Effector CD4-positive, alpha-beta T cell (primary cell): ENCODE measurements at regions not wholly inside any gene's neighbourhood (a gene's known extent, or its start where the extent isn't known, plus 50 kb on each side); places are given as distances from the start of the nearest gene placed in this dataset.
A peak's percentile ranks its signal among the peaks of the same experiment; 100 is the strongest.

Experiments used
- DNase-seq: peaks from one replicate; pipeline ENCODE4 v3.0.0-alpha.2; 2020

GRCh38 chr19:28878862-28879566 lies 333.9 kb downstream of the UQCRFS1 start:
- DNase-seq, result peak; percentile 16

DNA sequence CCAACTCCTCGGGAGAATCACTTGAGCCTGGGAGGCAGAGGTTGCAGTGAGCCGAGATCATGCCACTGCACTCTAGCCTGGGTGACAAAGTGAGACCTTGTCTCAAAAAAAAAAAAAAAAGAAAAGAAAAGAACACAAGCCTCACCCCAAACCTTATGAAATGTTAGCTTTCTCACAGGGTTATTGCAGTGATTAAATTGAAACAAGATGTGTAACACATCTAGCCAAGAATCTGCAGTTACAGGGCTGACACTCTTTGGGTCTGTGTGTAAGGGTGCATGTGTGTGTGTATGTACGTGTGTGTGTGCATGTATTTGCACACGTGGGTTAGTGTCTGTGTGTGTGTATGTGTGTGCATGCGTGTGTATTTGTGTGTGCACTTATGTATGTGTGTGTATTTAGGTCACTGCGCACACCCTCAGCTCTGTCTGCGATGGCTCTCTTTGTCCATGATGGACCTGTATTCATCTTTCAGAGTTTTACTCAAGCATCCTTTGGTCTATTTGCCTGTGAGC lies 336.3 kb downstream of the UQCRFS1 start:
- DNase-seq, result no peak

- no peak for DNase-seq
Observed at GRCh38 chr19:28874742-28875141, 338.2 kb downstream of the UQCRFS1 start.

DNA sequence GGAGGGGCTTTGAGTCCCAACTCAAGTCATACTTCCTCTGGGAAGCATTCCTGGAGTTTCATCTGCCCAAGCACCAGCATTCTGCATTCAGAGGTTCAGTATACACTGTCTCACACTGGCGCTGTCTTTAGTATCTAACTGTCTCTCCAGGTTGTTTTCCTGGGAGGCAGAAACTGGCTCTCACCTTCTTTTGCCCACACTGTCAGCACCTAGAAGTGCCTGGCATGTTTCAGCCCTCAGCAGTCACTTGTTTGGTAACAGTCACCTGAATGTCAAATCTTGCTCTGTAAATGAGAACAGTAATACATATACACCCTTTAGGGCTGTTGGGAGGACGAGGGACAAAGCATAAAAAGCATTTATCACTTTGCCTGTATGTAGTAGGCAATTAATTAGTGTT lies 339.6 kb downstream of the UQCRFS1 start:
- no peak for DNase-seq

DNA sequence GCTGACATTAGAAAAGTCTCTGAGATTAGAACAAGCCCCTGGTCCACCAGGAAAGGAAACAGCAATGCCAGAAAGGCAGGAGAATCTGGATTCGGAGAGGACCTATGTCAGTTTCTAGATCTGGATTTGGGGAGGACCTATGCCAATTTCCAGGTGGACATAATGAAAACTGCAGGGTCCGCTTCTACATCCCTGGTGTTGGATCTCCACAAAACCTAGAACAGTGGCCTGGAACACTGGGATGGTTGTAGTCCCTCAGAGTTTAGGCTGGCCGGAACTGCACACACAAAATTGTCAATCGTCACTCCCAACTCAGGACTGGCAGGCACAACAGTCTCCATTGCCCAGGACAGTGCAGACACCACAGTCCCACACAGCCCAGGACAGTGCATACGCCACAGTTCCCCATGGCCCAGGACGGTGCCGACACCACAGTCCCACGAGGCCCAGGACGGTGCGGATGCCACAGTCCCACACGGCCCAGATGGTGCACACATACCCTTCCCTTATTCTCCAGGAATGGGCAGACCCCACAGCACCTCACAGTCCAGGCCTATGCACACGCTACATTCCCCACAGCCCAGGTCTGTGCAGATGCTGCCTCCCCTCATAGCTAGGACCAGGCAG lies 341.7 kb downstream of the UQCRFS1 start:
- no peak for DNase-seq

GRCh38 chr19:28869459-28869858 lies 343.5 kb downstream of the UQCRFS1 start:
- DNase-seq, result no peak

- no peak for DNase-seq
Observed at GRCh38 chr19:28868836-28869235, 344.1 kb downstream of the UQCRFS1 start.

- no peak for DNase-seq
Observed at GRCh38 chr19:28867978-28868377, 345.0 kb downstream of the UQCRFS1 start.

GRCh38 chr19:28864577-28865042 lies 348.3 kb downstream of the UQCRFS1 start:
- DNase-seq, result no peak

GRCh38 chr19:28864024-28864503 lies 348.9 kb downstream of the UQCRFS1 start:
- DNase-seq, result no peak

GRCh38 chr19:28862238-28862637 lies 350.7 kb downstream of the UQCRFS1 start:
- DNase-seq, result no peak

DNA sequence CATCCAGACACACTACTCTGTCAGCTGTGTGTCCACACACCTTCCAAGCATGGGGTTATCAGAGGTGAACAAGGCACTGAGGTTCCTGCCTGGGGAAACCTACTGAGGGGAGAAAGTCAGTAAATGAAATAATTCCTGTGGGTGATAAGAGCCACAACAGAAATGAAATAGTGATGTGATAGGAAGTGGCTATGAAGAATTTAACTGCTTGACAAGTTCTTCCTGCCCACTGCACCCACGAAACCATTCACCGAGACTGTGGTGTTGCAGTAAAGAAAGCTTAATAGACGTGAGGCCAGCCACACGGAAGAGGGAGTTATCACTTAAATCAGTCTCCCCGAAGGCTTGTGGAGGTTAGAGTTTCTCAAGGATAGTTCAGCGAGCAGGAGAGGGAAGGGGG lies 353.1 kb downstream of the UQCRFS1 start:
- no peak for DNase-seq

- no peak for DNase-seq
Observed at GRCh38 chr19:28858933-28859332, 354.0 kb downstream of the UQCRFS1 start.

DNA sequence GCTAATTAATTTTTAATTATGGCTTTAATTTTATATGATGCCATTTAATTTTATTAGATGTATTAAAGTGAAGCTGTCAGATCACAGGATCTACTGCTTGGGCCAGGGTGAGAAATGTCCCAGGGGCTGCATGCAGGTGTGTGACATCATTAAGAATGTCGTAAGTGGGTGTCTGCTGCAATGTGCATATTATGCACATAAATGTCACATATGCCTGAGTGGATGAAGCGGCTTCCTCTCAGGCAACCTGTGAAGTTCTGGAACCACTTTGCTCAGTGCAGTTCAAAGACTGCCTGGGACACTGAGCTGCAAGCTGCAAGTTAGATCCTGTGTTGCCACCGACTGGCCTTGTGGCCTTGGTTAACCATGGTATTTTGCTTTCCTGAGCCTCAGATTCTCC lies 355.0 kb downstream of the UQCRFS1 start:
- no peak for DNase-seq

GRCh38 chr19:28855216-28855615 lies 357.7 kb downstream of the UQCRFS1 start:
- DNase-seq, result no peak

GRCh38 chr19:28847468-28847867 lies 365.5 kb downstream of the UQCRFS1 start:
- no peak for DNase-seq

DNA sequence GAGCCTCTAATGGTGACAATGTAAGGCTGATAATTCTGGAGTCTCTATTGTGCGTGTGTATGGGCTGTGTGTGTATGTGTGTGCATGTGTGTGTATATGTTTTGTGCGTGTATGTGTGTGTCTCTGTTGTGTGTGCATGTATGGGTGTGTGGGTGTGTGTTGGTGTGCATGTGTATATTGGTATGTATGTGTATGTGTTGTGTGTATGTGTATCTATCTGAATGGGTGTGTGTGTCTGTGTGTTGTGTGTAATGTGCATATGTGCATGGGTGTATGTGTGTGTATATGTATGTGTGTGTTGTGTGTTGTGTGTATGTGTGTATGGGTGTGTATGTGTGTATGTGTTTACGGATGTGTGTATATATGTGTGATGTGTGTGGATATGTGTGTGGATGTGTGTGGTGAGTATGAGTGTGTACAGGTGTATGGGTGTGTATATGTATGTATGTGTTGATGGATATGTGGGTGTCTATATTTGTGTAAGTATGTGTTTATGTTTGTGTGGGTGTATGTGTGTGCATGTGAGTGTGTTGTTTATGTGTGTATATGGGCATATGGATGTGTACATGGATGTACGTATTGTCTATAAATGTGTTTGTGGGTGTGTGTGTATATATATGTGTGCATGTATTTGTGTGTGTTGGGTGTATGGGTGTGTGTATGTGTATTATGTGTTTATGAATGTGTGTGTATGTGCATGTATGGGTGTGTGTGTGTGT lies 366.7 kb downstream of the UQCRFS1 start:
- no peak for DNase-seq

GRCh38 chr19:28843761-28844492 lies 369.0 kb downstream of the UQCRFS1 start:
- no peak for DNase-seq

DNA sequence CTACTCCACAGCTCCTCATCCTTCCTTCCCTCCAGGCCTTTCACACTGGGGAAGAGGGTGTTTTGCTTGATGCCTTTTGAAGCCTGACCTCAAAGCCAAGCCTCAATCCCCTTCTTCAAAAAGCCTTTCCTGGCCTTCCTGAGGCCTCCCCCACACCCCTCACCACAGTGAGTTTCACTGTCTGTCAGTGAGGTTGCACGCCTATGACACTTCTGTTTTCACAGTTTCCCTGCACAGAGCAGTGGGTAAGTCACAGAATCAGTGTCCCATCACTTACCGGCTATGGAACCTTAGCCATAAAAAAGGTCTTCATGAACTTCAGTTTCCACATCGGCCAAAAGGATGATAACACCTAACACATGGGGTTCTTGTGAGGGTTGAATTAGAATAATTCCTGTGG lies 371.4 kb downstream of the UQCRFS1 start:
- no peak for DNase-seq

GRCh38 chr19:28840891-28841290 lies 372.1 kb downstream of the UQCRFS1 start:
- DNase-seq, result no peak

DNA sequence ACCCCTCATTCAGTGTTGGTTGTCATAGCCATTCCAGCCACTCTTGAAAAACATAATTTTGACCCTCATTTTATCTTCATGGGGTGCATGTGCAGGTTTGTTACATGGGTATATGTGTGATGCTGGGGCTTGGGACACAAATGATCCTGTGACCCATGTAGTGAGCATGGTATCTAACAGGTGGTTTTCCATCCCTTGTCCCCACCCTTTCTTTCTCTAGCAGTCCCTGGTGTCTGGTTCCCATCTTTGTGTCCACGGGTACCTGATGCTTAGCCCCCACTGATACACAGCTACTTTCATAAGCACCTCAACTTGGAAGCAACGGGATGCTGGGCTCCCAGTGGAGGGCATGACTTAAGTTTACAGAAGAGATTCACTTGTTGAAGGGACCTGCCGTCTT lies 373.5 kb downstream of the UQCRFS1 start:
- DNase-seq, result no peak

DNA sequence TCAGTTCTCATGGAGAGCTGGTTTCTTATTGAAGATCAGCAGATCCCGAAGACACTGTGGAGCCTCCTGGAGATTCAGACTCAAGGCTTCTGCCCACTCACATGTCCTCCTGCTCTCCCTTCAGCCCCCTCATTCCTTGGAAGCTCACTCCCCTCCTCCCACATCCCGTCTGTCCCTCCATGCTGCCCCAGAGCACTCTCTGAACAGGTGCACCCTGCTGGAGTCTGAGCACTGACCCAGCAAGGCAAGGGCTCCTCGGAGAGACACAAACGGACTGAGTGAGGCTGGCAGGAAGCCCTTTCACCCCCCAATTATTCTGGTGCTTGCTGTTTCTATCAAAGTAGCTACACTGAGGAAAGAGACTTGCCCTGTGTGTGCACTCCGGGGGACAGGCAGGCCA lies 374.0 kb downstream of the UQCRFS1 start:
- no peak for DNase-seq

- no peak for DNase-seq
Observed at GRCh38 chr19:28836421-28836820, 376.5 kb downstream of the UQCRFS1 start.
